ENCODE measurements at regions not wholly inside any gene's neighbourhood (a gene's known extent, or its start where the extent isn't known, plus 50 kb on each side); places are given as distances from the start of the nearest gene placed in this dataset.

DNA sequence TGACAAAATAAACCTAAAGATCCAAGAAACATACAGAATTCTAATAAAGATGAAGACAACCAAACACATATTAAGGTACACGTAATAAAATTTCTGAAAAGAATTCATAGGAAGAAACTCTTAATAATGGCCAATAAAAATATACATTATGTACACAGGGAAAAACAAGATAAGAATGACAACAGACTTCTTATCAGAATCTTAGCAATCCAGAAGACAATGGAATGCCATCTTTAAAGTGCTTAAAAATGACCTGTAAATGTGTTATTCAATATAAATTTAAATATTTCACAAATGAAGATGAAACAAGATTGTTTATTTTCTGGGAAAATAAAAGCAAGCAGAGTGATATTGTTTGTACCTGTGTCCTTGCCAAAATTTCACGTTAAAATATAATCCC is 530.4 kb upstream of the PTBP2 start:
- TF ChIP-seq, protein P1, sequence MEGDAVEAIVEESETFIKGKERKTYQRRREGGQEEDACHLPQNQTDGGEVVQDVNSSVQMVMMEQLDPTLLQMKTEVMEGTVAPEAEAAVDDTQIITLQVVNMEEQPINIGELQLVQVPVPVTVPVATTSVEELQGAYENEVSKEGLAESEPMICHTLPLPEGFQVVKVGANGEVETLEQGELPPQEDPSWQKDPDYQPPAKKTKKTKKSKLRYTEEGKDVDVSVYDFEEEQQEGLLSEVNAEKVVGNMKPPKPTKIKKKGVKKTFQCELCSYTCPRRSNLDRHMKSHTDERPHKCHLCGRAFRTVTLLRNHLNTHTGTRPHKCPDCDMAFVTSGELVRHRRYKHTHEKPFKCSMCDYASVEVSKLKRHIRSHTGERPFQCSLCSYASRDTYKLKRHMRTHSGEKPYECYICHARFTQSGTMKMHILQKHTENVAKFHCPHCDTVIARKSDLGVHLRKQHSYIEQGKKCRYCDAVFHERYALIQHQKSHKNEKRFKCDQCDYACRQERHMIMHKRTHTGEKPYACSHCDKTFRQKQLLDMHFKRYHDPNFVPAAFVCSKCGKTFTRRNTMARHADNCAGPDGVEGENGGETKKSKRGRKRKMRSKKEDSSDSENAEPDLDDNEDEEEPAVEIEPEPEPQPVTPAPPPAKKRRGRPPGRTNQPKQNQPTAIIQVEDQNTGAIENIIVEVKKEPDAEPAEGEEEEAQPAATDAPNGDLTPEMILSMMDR (conservative IDR thresholded peaks at IDR 0.05; ENCODE audit: low read depth, low read length), result no peak
- TF ChIP-seq EZH2 (IDR thresholded peaks at IDR 0.05; ENCODE audit: low read length, unreplicated experiment), result no peak
- no peak for TF ChIP-seq EZH2phosphoT487 (IDR thresholded peaks at IDR 0.05; ENCODE audit: borderline replicate concordance, low read length)
